Stimulated activated CD8-positive, alpha-beta memory T cell treated with anti-CD3 and anti-CD28 coated beads, Interleukin-4, amount 100 ng/mL, for 48 hours (primary cell): ENCODE measurements at regions not wholly inside any gene's neighbourhood (a gene's known extent, or its start where the extent isn't known, plus 50 kb on each side); places are given as distances from the start of the nearest gene placed in this dataset.

Experiments used
- DNase-seq: peaks from one replicate; pipeline ENCODE4 v3.0.0-alpha.2; 2020

DNA sequence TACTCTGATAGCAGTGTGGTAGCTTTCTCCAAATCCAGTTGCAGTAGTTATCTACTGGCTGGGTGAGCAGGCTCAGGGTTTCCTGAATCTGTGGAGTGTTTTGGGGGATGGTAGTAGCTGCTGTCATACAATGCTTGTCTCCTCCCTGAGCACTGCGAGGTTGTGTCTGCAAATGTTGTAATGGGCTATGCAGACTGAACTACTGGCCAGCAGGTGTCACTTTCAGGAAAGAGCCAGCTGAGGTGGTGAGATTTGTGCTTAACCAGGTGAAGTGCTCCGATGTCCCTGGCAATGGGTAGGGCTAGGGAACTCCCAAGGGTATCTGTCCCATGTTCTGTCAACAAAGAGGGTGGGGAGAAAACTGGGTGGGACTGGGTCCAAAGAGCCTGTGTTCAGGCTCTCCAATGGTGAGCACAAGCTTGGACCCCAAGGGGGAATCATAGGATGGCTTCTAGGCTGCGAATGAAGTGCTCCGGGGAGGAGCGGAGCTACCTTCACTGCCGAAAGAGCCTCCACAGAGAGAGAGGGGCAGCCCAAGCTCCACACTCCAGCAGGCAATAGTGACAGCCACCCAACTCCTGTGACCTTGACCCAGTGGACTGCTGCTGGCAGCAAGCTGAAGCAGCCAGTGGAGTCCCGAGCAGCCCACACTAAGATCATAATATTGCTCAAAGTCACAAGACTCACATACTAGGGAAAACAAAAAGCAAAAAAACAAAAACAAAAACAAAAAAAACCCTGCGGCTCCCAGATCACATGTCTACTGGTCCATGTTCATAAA lies 1324.0 kb upstream of the USP15 start:
- no peak for DNase-seq

DNA sequence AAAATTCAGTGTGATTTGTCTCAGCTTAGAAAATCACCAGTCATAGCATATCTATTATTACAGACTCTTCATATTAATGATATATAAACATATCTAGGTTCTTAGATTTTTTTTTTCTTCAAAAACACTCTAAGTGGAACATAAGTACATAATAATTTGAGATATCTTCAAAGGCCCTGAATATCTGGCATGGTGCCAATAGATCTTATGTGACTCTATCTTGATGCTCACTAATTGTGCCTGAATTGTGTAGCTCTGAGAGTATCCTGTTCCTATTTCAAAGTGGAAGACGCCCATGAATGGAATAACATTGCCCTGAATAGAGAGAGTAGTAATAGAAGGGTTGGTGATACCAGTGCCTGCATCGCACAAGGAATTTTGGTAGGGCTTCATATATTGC lies 1312.7 kb upstream of the USP15 start:
- DNase-seq: no peak

DNA sequence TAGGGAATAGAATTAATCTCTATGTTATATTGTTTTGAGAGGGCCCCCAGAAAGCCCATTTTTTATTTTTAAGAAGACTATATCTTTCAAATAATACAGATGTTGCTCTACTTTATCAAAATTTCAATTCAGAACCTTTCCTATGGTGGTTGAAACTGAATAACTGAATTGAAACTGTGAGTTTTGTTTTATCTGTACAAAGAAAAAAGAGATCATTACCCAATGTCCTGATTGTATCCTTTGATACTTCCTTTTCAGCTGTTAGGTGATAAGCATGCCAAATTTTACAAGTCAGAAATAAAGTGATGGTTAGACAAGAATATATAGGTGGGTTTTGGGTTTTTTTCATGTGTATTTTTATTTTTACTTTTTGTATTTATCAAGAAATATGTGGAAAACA lies 1293.1 kb upstream of the USP15 start:
- DNase-seq: no peak

DNA sequence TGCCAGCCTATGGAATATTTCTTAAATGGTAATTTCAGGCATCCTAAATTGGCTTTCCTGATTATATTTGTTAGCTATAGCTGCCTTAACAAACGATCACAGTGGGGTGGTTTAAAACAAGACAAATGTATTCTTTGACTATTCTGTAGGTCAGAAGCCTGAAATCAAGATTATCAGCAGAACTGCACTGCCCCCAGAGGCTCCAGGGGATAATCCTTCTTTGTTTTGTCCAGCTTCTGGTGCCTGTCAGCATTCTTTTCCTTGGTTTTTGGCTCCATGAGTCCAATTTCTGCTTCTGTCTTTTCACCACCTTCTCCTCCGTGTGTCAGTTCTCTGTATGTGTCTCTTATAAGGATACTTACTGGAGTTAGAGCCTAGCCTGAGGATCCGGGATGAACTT lies 1282.2 kb upstream of the USP15 start:
- DNase-seq: no peak

DNA sequence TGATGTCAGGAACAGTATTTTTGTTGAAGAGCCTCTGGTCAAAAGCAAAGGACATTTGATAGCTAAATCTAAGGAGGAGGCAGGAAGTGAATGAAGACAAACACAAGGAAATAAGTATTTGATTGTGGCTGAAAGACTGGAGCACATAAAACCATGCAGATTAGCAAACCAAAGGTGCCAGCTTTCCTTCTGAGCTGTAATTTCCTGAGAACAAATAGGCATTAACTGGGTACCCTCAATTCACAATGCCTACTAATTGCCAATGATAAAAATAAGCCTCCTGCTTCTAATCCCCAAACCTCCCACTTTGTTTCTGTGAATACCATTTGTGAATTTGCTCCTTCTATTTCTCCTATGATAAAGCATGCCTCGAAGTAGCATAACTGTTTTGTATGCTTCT lies 1279.6 kb upstream of the USP15 start:
- no peak for DNase-seq

DNA sequence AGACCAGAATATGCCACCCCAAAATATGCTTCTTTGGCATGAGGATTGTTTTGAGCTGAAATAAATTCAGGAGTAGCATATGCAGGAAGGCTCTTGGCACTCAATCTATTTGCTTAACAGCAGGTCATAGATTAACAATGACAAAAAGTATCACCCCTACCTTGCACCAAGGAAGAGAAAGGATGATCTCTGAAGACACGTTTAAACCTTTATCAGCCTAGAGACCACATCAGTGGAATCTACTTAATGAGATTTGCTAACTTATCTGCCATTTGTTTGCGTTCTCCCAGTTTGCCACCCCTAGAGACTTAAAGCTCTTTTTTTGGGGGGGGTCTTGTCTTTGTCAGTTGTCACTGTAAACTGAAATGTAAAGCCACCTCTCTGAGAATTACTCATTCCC lies 1278.7 kb upstream of the USP15 start:
- no peak for DNase-seq

DNA sequence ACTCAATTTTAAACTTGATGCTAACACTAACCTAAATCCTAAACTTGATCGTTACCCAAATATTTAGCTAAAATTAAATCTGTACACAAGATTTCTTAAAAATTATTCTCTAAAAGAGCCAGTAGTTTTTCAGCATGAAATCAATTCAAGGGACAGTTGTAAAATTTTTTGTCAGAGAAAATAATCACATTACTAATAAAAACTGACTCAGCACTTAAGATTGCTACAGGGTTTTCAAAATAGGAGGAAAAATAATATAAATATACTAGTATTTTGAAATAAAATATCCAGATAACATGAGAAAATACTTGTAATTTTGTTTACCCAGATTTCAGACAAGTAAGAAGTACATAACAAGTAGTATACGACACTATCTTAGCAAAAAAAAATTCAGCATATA lies 1268.1 kb upstream of the USP15 start:
- no peak for DNase-seq

DNA sequence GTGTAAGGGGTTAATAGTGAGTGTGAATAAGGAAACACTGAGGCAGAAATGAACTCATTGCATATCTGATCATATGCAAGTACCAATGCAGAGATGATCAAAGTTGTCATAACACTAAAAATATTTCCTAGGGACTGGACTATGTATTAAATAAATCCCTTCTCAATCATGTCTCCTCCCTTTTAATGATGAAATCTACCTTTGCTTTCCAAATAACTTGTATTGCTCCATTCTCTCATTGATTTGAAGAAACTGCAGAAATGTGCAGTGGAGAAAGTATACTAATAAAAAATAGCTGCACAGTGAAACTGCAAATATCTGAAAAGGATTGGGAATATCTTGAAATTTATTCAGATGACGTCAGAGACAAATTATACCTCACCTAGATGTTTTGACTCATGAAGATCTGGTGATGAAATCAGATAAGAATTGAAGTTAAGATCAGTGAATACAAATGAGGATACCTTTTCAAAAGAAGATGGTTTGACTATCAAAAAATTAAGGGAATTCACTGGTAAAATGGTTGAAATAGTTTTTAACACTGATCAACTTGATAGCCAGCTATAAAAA lies 1264.9 kb upstream of the USP15 start:
- DNase-seq: no peak

DNA sequence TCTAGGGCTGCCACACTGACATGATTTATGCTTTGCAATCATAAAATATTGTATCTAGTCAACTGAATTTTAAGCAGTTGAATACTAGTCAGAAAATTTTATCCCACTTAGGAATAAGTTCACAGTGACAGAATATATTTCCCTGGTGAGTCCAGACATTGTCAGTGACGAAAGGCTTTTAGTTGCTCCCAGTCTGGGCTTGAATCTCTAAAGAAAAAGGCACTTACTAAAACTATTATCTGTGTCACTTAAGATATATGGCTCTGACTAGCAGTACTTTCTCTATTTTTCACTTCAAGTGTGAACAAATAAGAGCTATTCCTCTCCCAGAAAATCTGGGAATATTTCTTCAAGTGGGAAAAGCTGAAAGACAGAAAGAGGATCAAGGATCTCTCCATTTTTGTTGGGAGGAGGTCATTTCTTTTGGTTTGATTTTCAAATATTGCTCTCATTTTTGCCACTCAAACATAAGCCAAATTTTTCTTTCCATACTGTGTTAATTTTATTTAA lies 1262.3 kb upstream of the USP15 start:
- no peak for DNase-seq

DNA sequence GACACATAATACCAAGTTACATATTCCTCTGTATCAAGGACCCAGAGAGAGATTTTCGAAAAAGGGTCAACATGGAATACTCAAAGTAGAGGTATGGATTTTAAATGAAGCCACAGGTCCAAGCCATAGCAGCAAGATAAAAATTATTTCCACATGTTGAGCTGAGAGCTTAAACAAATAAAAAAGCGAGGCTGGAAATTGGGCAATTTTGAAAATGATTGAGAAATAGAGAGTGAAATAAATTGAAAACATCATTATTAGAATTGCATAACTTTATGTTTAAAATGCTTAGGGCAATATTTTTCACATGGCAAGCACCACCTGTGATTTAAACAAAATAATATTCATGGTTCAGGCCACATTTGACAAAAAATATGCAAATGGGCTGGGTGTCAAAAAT lies 1251.0 kb upstream of the USP15 start:
- no peak for DNase-seq

DNA sequence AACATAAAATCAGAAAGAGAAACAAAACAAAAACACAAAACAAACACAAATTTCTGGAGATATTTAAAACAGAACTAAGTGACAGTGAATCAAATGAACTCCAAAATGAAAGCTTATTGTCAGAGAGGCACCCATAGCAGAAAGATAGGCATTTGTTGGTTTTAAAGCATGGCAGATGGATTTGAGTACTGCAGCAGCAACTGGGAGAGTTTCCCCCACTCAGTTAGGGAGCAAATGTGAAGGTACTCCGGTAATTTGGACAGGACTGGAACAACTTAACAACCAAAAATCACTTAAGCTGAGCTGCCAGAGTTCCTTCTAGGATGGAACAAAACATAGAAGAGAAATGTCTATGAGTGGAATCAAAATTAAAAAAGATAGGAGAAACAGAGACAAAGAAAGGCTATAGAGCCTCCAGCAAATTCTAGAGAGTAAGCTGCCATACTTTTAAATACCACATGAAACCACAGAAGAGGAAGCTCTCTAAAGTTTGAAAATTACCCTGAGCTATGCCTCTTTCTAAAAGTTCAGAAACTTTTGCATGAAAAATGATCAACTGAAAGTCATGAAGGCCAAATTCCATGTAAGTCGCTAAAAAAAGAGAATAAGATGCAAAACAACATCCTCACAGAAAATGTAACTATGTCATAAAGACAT lies 1248.3 kb upstream of the USP15 start:
- no peak for DNase-seq

DNA sequence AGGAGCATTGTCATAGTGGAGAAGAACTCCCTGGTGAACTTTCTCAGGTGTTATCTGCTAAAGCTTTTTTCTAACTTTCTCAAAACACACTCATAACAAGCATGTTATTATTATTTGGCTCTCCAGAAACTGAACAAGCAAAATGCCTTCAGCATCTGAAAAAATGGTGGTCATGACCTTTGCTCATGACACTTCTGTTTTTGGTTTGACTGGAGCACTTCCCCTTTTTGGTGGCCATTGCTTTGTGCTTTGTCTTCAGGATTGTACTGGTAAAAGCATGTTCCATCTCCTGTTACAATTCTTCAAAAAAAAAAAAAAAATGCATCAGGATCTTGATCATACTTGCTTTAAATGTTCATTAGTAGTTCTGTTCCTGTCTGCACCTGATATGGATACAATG lies 1241.6 kb upstream of the USP15 start:
- no peak for DNase-seq

DNA sequence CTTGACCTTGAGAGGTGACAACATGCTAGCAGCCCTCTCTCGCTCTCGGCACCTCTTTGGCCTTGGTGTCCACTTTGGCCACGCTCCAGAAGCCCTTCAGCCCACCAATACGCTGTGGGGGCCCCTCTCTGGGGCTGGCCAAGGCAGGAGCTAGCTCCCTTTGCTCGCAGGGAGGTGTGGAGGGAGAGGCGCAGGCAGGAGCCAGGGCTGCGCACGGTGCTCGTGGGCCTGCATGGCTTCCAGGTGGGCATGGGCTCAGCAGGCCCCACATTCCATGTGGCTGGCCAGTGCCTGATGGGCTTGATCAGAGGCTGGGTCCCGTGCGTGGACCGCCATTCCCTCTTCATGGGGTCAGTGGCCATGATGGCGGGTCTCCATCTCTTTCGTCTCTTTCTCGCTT lies 1237.0 kb upstream of the USP15 start:
- no peak for DNase-seq

DNA sequence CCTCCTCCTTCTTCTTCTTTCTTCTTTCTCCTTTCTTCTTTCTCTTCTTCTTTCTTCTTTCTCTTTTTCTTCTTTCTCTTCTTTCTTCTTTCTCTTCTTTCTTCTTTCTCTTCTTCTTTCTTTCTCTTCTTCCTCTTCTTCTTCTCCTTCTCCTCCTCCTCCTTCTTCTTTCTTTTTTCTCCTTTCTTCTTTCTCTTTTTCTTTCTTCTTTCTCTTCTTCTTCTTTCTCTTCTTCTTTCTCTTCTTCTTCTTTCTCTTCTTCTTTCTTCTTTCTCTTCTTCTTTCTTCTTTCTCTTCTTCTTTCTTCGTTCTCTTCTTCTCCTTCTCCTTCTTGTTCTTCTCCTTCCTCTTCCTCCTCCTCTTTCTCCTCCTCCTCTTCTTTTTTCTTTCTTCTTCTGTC lies 1230.7 kb upstream of the USP15 start:
- DNase-seq: no peak

DNA sequence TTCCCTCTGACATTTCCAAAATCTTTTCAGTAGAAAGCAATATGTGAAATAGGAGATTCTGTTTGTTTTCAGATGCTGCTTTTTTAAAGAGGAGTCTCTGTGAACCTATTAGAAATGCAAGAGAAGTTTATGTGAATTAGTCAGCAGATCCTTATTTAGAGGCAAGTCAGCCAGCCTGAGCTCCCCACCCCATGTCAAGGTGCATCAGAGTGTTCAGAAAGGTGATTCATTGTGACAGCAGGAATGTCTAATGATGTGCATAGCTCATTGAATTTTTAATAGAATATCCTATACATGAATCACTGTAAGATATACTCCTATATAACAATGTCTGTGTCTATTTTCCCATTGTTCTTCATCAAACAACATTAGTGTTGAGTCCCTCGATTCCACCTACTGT lies 1222.4 kb upstream of the USP15 start:
- no peak for DNase-seq

DNA sequence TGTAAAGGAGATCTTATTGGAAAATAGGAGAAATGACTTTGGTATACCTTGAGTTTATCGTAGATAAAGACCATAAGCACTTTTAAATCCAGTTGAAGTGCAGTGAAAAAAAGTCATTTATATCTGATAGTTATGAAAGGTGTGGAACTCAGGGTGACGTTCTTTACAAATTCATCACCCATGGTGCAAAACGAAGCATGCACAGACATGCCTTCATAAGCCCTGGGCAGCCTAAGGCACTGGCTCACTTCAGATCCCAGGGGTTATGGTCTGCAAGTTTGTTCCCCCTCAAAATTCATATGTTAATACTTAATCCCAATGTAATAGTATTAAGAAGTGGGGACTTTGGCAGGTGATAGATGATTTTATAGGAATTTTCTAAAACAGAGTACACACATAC lies 1216.4 kb upstream of the USP15 start:
- no peak for DNase-seq

DNA sequence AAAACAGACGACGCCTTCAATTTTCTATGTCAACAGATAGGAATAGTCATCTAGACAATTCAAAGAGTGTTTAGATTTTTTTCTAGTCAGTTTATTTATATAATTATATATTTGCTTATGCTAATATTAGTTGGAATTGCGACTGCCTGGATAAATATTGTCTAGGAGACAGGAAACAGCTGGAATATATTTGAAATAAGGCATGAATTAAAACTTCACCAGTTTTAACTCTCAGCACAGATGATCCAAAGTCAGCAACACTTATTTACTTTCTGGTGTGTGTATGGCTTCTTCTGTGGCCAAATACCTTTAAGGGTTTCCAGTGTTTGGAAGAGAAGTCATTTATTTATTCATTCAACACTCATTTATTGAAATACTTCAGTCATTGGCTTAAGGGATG lies 1215.4 kb upstream of the USP15 start:
- no peak for DNase-seq

DNA sequence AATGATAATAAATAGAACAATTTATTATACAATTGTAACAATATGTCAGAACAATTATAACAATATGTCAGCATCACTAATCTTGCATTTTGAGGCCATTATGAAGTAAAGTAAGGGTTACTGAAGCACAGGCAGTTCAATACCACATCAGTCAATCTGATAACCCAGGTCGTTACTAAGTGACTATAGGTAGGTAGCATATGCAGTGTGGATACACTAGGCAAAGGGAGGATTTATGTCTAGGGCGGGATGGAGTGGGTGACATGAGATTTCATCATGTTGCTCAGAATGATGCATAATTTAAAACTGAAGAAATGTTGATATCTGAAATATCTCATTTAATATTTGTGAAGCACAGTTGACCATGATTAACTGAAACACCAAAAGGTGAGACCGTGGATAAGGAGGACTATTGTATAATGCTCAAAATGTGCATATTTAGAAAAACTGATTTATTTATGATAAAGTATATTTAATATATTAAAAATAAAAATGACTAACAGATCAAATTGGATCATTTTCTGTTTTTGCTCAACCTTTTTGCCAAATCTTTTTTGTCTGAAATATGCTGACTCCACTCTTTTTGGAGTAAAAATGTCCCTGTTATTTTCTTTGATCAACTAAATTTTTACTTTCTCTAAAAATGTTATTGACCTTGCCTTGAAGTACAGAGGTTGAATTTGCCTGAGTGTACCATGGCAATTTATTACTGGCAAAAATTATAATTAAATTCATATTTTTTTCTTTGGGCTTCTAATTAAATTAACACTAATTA lies 1189.4 kb upstream of the USP15 start:
- no peak for DNase-seq

DNA sequence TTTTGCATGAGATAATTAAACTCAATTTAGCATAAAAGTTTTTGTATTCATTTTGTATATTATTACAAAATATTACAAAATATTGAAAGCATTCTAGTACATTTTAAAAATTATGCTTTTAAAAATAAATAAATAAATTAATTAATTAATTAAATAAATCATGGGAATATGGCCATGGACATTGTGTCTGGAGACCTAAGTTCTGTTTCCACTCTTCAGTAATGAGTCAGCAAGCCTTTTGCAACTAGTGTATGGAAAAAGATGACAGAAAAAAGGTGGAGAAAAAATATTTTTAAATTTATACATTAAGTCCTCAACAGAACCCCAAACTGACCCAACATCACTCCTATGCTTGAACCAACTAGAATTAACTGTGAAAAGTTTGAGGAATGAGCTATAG lies 1187.5 kb upstream of the USP15 start:
- DNase-seq: no peak

DNA sequence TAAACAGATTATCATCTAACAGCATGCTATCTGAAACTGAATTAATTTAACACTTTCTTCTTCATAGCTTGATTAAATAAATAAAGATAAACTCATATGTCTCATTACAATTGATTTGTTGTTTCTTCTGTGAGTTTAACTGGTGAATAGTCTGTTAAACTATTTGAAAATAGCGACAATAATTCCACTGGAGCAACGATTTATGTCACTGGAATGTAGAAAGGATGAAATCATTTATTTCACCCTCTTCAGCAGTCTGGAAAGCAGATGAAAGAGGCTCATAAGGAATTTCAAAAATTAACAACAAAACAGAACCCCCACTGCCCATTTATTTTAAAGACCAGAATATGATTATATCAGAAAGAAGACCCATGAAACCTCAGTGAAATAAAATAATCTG lies 1165.1 kb upstream of the USP15 start:
- no peak for DNase-seq

DNA sequence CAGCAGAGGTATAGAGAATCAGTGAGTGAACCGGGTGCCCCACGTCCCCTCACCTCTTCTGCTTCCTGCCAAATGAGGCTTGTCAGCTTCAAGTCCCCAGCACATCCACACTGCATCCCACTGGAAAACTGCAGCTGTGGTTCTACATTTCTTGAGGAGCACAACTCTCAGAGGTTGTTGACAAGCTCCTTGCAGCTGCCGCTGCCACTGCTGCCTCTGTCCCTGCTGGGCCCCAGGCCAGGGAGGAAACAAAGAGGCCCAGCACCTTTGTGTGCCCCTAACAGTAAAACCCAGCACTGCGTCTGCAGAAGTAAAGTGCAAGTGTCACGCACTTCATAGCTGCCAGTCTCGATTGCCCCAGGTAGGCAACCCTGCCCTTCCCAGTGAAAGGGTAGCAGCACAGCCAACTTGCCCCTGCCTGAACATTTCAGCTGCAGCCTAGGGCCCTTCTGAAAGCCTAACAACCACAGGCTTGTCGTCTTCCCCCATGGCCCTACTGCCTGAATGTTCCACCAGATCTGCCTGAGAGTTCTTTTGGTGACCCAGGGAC lies 1162.1 kb upstream of the USP15 start:
- no peak for DNase-seq

DNA sequence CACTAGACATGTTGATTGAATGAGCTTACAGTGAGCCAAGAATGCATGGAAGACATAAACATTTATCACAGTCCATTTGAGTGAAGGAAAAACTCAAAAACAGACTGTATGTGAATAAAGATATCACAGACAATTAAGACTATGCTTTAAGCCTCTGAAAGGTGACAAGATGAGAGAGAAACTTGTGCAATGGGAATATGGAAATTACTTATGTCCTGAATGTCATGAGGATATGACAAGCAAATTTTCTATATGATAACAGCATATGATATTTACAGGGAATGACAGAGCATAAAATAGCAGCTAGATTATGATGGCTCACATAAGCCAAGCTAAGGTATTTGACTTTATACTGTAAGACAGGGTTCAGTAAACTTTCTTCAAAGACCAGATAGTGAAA lies 1153.1 kb upstream of the USP15 start:
- DNase-seq: no peak

DNA sequence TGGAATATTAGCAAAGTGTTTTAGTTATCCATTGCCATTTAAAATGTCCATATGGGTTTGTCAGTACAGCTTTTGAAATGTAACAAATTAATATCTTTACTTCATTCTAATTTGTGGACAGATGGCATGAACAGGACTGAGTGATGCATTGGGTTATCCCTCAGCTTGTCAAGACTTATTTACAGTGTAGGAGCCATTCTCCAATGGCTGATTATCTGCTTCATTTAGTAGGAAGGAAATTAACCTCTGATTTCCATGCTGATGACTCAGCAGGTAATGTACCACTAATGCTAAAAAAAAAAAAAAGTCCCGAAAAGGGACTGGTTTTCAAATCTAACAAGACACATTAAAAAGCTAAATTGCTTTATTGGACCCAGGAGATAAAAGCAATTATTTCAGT lies 1149.0 kb upstream of the USP15 start:
- no peak for DNase-seq
